ENCODE measurements at regions not wholly inside any gene's neighbourhood (a gene's known extent, or its start where the extent isn't known, plus 50 kb on each side); places are given as distances from the start of the nearest gene placed in this dataset.

DNA sequence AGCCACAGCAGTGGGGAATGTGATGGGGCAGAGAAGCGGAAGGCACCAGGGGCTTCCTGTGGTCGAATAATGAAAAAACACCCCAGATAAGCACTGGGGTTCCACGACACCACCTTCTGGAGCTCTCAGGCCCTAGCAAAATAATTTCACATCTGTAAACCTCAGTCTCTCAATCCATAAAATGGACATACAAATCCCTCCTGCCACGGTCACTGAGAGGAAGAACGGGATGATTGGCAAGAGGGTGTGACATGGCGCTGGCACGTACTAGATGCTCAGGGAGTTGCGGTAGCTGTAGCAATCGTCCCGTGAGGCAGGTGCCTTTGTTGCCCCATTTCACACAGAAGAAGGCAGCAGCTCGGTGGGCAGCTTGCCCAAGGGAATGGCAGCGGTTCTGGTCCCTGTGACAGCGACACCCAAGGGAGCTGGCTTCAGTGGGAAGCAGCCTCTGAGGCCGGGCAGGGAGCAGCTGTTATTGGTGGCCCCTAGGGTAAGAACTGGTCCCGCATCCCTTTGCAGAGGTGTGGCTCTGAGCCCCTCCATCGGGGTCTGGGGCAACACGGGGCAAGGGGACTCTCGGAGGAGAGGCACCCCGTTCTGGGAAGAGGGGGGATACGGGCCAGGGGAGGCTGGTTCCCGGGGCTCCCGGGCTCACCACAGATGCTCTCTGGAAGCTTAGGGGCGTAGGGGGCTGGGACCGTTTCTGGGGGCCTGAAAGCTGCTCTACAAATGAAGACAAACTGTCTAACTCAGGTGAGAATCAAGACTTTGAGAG, 114.0 kb upstream of the ALDH1A3 start:
- TF ChIP-seq, protein P1, sequence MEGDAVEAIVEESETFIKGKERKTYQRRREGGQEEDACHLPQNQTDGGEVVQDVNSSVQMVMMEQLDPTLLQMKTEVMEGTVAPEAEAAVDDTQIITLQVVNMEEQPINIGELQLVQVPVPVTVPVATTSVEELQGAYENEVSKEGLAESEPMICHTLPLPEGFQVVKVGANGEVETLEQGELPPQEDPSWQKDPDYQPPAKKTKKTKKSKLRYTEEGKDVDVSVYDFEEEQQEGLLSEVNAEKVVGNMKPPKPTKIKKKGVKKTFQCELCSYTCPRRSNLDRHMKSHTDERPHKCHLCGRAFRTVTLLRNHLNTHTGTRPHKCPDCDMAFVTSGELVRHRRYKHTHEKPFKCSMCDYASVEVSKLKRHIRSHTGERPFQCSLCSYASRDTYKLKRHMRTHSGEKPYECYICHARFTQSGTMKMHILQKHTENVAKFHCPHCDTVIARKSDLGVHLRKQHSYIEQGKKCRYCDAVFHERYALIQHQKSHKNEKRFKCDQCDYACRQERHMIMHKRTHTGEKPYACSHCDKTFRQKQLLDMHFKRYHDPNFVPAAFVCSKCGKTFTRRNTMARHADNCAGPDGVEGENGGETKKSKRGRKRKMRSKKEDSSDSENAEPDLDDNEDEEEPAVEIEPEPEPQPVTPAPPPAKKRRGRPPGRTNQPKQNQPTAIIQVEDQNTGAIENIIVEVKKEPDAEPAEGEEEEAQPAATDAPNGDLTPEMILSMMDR (IDR thresholded peaks at IDR 0.05), result no peak
- TF ChIP-seq POLR2A (IDR thresholded peaks at IDR 0.05), result no peak
